OCI-LY3 (cell line): ENCODE measurements at regions not wholly inside any gene's neighbourhood (a gene's known extent, or its start where the extent isn't known, plus 50 kb on each side); places are given as distances from the start of the nearest gene placed in this dataset.

Experiments
- H2AFZ ChIP-seq: fragments of 200-600, 300-600 bp; shearing (Covaris generic); 2 replicates; pipeline ENCODE4 v1.6.0; 2014; ENCODE audit warnings: antibody characterized with exemption, low read depth, low read length
- H3K27ac ChIP-seq: fragments of 200-600, 300-600 bp; sonication (generic); 2 replicates; pipeline ENCODE4 v1.5.1; 2014; ENCODE audit warnings: mild to moderate bottlenecking, low read length, moderate library complexity, mixed read lengths
- H3K27me3 ChIP-seq: fragments of 200-600, 300-600 bp; sonication (generic); 2 replicates; pipeline ENCODE4 v1.6.1; 2014; ENCODE audit warnings: low read depth, low read length, mixed read lengths
- H3K36me3 ChIP-seq: fragments of 200-600, 300-600 bp; sonication (generic); replicated peaks from 2 replicates; pipeline ENCODE3; 2014; ENCODE audit warnings: low read depth, low read length, mixed read lengths
- H3K4me1 ChIP-seq: fragments of 300-600, 200-600 bp; sonication (generic); 2 replicates; pipeline ENCODE4 v1.6.1; 2014; ENCODE audit warnings: low read length, mixed read lengths
- H3K4me2 ChIP-seq: fragments of 200-600, 300-600 bp; sonication (generic); 2 replicates; pipeline ENCODE4 v1.6.1; 2014; ENCODE audit warnings: low read length, mixed read lengths
- H3K4me3 ChIP-seq: fragments of 300-600, 200-600 bp; sonication (generic); 2 replicates; pipeline ENCODE4 v1.5.1; 2014; ENCODE audit warnings: antibody characterized with exemption, mild to moderate bottlenecking, low read length, moderate library complexity
- H3K79me2 ChIP-seq: fragments of 300-600, 200-600 bp; shearing (Covaris generic); 2 replicates; pipeline ENCODE4 v1.6.1; 2014; ENCODE audit warnings: mild to moderate bottlenecking, low read length, mixed read lengths
- H3K9ac ChIP-seq: fragments of 300-600, 200-600 bp; shearing (Covaris generic); 2 replicates; pipeline ENCODE4 v1.6.0; 2014; ENCODE audit warnings: mild to moderate bottlenecking, low read length, moderate library complexity
- H3K9me3 ChIP-seq: fragments of 200-600, 300-600 bp; shearing (Covaris generic); 2 replicates; pipeline ENCODE4 v1.6.1; 2014; ENCODE audit warnings: low read length, mixed read lengths; ENCODE audit not compliant: insufficient read depth
- H4K20me1 ChIP-seq: fragments of 200-600, 300-600 bp; sonication (generic); 2 replicates; pipeline ENCODE4 v1.6.1; 2016; ENCODE audit warnings: low read length, mixed read lengths; ENCODE audit not compliant: insufficient read depth
- EZH2phosphoT487 ChIP-seq: fragments of 200-600 bp; shearing (Covaris generic); IDR thresholded peaks from 2 replicates; pipeline ENCODE4 v1.6.1; 2018; ENCODE audit warnings: antibody characterized with exemption, mixed run types, low read depth
- TF ChIP-seq, protein P1 (sequence below): fragments of 200-600, 300-600 bp; sonication (generic); IDR thresholded peaks from 2 replicates; pipeline ENCODE4 v1.5.1; 2014; ENCODE audit warnings: antibody characterized with exemption, low read length, low read depth

GRCh38 chr22:49278340-49278739 is 549.3 kb downstream of the BRD1 start:
- H3K4me3 ChIP-seq = no peak overlapping the region
- no peak overlapping the region for H3K9ac ChIP-seq
- H3K27ac ChIP-seq = no peak overlapping the region
- H3K36me3 ChIP-seq = no peaks in the 10 kb centered on the region
- TF ChIP-seq, protein P1, sequence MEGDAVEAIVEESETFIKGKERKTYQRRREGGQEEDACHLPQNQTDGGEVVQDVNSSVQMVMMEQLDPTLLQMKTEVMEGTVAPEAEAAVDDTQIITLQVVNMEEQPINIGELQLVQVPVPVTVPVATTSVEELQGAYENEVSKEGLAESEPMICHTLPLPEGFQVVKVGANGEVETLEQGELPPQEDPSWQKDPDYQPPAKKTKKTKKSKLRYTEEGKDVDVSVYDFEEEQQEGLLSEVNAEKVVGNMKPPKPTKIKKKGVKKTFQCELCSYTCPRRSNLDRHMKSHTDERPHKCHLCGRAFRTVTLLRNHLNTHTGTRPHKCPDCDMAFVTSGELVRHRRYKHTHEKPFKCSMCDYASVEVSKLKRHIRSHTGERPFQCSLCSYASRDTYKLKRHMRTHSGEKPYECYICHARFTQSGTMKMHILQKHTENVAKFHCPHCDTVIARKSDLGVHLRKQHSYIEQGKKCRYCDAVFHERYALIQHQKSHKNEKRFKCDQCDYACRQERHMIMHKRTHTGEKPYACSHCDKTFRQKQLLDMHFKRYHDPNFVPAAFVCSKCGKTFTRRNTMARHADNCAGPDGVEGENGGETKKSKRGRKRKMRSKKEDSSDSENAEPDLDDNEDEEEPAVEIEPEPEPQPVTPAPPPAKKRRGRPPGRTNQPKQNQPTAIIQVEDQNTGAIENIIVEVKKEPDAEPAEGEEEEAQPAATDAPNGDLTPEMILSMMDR = no peak
- no peak overlapping the region for H2AFZ ChIP-seq
- H3K4me2 ChIP-seq = no peak overlapping the region
- H3K79me2 ChIP-seq = no peaks in the 10 kb centered on the region
- H4K20me1 ChIP-seq = no peaks in the 10 kb centered on the region
- no peaks in the 10 kb centered on the region for H3K4me1 ChIP-seq
- no peaks in the 10 kb centered on the region for H3K27me3 ChIP-seq
- no peaks in the 10 kb centered on the region for H3K9me3 ChIP-seq

- H3K27ac ChIP-seq = no peak overlapping the region
- TF ChIP-seq EZH2phosphoT487 = no peak
- TF ChIP-seq, protein P1 = no peak
- H3K36me3 ChIP-seq = no peaks in the 10 kb centered on the region
- no peaks in the 10 kb centered on the region for H3K27me3 ChIP-seq
- no peaks in the 10 kb centered on the region for H3K79me2 ChIP-seq
- H3K9ac ChIP-seq = no peak overlapping the region
- no peaks in the 10 kb centered on the region for H3K4me1 ChIP-seq
- H3K4me3 ChIP-seq = no peak overlapping the region
- H2AFZ ChIP-seq = no peak overlapping the region
- H3K9me3 ChIP-seq = no peaks in the 10 kb centered on the region
- H3K4me2 ChIP-seq = no peak overlapping the region
- no peaks in the 10 kb centered on the region for H4K20me1 ChIP-seq
These were observed 551.1 kb downstream of the BRD1 start for GRCh38 chr22:49276567-49276966.

DNA sequence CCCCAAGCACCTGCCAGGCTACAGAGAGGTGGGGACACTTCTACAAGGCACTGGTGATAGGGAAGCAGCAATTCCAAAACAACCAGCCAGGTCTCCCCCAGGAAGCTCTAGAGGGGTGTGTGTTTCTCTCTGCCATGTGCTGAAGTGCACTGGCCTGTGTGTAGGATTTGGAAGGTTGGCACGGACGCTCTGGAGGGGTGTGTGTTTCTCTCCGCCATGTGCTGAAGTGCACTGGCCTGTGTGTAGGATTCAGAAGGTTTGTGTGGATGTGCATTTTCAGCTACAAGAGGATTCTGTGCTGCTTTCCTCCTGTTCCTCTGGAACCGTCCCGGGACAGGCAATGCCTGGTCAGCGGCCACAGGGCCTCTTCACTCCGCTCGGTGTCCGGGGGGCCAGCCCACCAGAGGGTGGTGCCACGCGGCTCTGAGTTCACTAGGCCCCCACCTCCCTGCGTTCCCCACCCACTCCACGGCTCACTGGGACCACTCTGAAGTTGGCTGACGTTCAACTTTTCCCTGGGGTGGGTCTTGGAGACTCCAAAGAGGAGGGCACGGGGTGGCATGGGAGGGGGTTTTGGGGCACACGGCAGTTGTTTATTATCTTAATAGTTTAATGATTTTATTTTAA is 552.8 kb downstream of the BRD1 start:
- H2AFZ ChIP-seq = no peak overlapping the region
- TF ChIP-seq, protein P1 = no peak
- no peak for TF ChIP-seq EZH2phosphoT487
- no peak overlapping the region for H3K27ac ChIP-seq
- no peak overlapping the region for H3K4me3 ChIP-seq
- H3K4me1 ChIP-seq = no peaks in the 10 kb centered on the region
- no peaks in the 10 kb centered on the region for H3K9me3 ChIP-seq
- no peak overlapping the region for H3K4me2 ChIP-seq
- H4K20me1 ChIP-seq = no peaks in the 10 kb centered on the region
- H3K36me3 ChIP-seq = no peaks in the 10 kb centered on the region
- H3K9ac ChIP-seq = no peak overlapping the region
- no peaks in the 10 kb centered on the region for H3K79me2 ChIP-seq
- H3K27me3 ChIP-seq = no peaks in the 10 kb centered on the region

DNA sequence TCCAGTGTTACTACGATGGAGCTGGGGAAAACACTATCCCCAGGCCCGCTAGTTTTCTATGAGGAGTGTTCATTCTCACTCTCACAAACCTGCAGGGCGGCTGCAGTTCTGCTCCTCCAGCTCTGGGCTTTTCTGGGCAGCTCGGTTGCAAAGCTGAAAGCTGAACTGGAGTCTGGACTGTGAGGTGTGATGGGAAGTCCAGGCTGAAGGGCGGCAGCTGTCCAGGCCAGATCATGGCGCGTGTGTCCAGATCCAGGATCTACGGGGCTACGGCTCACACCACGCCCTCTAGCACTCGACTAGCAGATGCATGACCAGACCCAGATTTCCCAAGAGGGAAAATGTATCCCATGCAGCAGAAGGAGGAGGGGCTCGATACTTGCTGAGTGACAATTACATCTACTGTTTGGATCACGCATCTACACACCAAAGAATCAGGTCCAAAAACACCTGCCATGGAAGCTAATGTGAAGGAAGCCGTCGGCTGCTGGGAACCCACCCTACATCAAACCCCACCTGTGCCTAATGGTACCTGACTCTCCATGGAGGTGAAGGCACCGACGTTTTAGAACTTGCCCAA is 555.0 kb downstream of the BRD1 start:
- Histone ChIP-seq H3K9ac (no peak overlapping the region), H3K9me3 (no peaks in the 10 kb centered on the region), H3K4me3 (no peak overlapping the region), H2AFZ (no peak overlapping the region), H3K4me1 (no peaks in the 10 kb centered on the region), H3K36me3 (no peaks in the 10 kb centered on the region), H4K20me1 (no peaks in the 10 kb centered on the region), H3K27me3 (no peaks in the 10 kb centered on the region), H3K4me2 (no peak overlapping the region), H3K27ac (no peak overlapping the region), H3K79me2 (no peaks in the 10 kb centered on the region)
- TF ChIP-seq EZH2phosphoT487 = no peak
- TF ChIP-seq, protein P1 = no peak
